Loucy (cell line): ENCODE measurements at regions not wholly inside any gene's neighbourhood (a gene's known extent, or its start where the extent isn't known, plus 50 kb on each side); places are given as distances from the start of the nearest gene placed in this dataset.

Experiments
- EZH2phosphoT487 ChIP-seq: fragments of 200-600 bp; IDR thresholded peaks from 2 replicates; pipeline ENCODE4 v1.6.1; 2018; ENCODE audit warnings: antibody characterized with exemption, mild to moderate bottlenecking, moderate library complexity, borderline replicate concordance
- TF ChIP-seq, protein P1 (sequence below): fragments of 200-600 bp; sonication (generic); conservative IDR thresholded peaks from 2 replicates; pipeline ENCODE4 v1.5.1; 2014; ENCODE audit warnings: mild to moderate bottlenecking, antibody characterized with exemption, low read length

- TF ChIP-seq, protein P1, sequence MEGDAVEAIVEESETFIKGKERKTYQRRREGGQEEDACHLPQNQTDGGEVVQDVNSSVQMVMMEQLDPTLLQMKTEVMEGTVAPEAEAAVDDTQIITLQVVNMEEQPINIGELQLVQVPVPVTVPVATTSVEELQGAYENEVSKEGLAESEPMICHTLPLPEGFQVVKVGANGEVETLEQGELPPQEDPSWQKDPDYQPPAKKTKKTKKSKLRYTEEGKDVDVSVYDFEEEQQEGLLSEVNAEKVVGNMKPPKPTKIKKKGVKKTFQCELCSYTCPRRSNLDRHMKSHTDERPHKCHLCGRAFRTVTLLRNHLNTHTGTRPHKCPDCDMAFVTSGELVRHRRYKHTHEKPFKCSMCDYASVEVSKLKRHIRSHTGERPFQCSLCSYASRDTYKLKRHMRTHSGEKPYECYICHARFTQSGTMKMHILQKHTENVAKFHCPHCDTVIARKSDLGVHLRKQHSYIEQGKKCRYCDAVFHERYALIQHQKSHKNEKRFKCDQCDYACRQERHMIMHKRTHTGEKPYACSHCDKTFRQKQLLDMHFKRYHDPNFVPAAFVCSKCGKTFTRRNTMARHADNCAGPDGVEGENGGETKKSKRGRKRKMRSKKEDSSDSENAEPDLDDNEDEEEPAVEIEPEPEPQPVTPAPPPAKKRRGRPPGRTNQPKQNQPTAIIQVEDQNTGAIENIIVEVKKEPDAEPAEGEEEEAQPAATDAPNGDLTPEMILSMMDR = no peak
- no peak for TF ChIP-seq EZH2phosphoT487
Observed at GRCh38 chr4:180717451-180718033, 1525.7 kb upstream of the TENM3 start.
